Neural progenitor cell (in vitro differentiated cells): ENCODE measurements at regions not wholly inside any gene's neighbourhood (a gene's known extent, or its start where the extent isn't known, plus 50 kb on each side); places are given as distances from the start of the nearest gene placed in this dataset.

Experiments used
- DNase-seq: peaks from one replicate; pipeline ENCODE4 v3.0.0-alpha.2; 2016; ENCODE audit warnings: low spot score
- H2AFZ ChIP-seq: fragments of 200-600 bp; sonication (generic); replicated peaks from 2 replicates; pipeline ENCODE4 v1.6.1; 2016; ENCODE audit warnings: antibody characterized with exemption
- H3F3A ChIP-seq: fragments of 200-600 bp; sonication (generic); 2 replicates; pipeline ENCODE4 v1.6.1; 2016; ENCODE audit warnings: antibody characterized with exemption, low read depth
- H3K27ac ChIP-seq: fragments of 200-600 bp; sonication (generic); 2 replicates; pipeline ENCODE4 v1.5.1; 2016; ENCODE audit warnings: mild to moderate bottlenecking
- H3K27me3 ChIP-seq: fragments of 200-600 bp; sonication (generic); 2 replicates; pipeline ENCODE4 v1.6.1; 2016; ENCODE audit warnings: mild to moderate bottlenecking, moderate library complexity
- H3K36me3 ChIP-seq: fragments of 200-600 bp; sonication (generic); 2 replicates; pipeline ENCODE4 v1.5.1; 2016
- H3K4me1 ChIP-seq: fragments of 200-600 bp; sonication (generic); 2 replicates; pipeline ENCODE4 v1.6.1; 2016; ENCODE audit warnings: mixed run types
- H3K4me2 ChIP-seq: fragments of 200-600 bp; sonication (generic); 2 replicates; pipeline ENCODE4 v1.6.1; 2016
- H3K4me3 ChIP-seq: fragments of 200-600 bp; sonication (generic); 2 replicates; pipeline ENCODE4 v1.5.1; 2016
- H3K79me2 ChIP-seq: fragments of 200-600 bp; sonication (generic); 2 replicates; pipeline ENCODE4 v1.6.1; 2016; ENCODE audit warnings: low read depth
- H3K9ac ChIP-seq: fragments of 200-600 bp; sonication (generic); 2 replicates; pipeline ENCODE4 v1.6.1; 2016
- H3K9me3 ChIP-seq: fragments of 200-600 bp; sonication (generic); 2 replicates; pipeline ENCODE4 v1.5.1; 2016; ENCODE audit warnings: low read depth
- H4K20me1 ChIP-seq: fragments of 200-600 bp; sonication (generic); 2 replicates; pipeline ENCODE4 v1.6.1; 2016; ENCODE audit warnings: low read depth
- H3K27ac Mint-ChIP-seq: 3 replicates; pipeline ENCODE4 v1.8.0; 2021; ENCODE audit warnings: mixed read lengths
- H3K27me3 Mint-ChIP-seq: 2 replicates; pipeline ENCODE4 v1.8.0; 2022; ENCODE audit warnings: low read depth, mild to moderate bottlenecking, inconsistent platforms, moderate library complexity, mixed read lengths; ENCODE audit not compliant: insufficient read depth
- H3K36me3 Mint-ChIP-seq: 3 replicates; pipeline ENCODE4 v1.8.0; 2021; ENCODE audit warnings: mixed read lengths
- H3K4me1 Mint-ChIP-seq: 3 replicates; pipeline ENCODE4 v1.8.0; 2021; ENCODE audit warnings: mixed read lengths
- H3K4me3 Mint-ChIP-seq: 3 replicates; pipeline ENCODE4 v1.8.0; 2021; ENCODE audit warnings: mild to moderate bottlenecking, moderate library complexity, mixed read lengths
- H3K9me3 Mint-ChIP-seq: 3 replicates; pipeline ENCODE4 v1.8.0; 2020; ENCODE audit warnings: mixed read lengths
- EZH2 ChIP-seq: fragments of 200-600 bp; sonication (generic); IDR thresholded peaks from 2 replicates; pipeline ENCODE4 v1.6.1; 2017; ENCODE audit warnings: antibody characterized with exemption, mild to moderate bottlenecking, moderate library complexity
- EZH2phosphoT487 ChIP-seq: fragments of 200-600 bp; sonication (generic); IDR thresholded peaks from 2 replicates; pipeline ENCODE4 v1.6.1; 2017; ENCODE audit warnings: antibody characterized with exemption
- TF ChIP-seq, protein P1 (sequence below): fragments of 200-600 bp; sonication (generic); IDR thresholded peaks from 2 replicates; pipeline ENCODE4 v1.5.1; 2017; ENCODE audit warnings: antibody characterized with exemption, mild to moderate bottlenecking

DNA sequence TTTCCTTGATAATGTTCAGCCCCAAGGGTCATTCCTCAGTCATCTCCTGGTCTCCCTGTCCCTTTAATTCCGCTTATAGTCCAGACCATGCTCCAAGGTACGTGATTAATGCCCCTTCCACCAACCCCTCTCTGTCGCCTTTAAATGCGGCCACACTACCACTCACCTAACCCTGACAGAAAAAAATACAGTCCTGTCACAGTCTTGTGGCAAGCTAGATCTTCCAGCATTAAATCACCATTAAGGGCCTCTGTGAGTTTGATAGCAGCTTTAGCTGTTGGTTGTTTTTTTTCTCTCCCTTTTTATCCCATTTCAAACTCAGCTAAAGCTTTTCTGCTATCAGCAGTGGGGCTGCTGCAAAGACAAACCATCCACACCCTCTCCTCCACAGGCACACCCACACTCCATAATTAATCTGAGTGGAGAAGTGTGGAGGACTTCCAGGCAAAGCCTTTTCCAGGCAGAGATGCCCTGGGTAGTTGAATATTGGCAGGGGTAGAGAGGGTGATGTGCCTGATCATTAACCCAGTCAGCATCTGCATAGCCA lies 522.7 kb upstream of the CLINT1 start:
- no peak for DNase-seq
- no peak overlapping the region for H3K27ac ChIP-seq
- no peaks in the 10 kb centered on the region for H3K27me3 ChIP-seq
- H2AFZ ChIP-seq, result no peak overlapping the region
- H3K27ac Mint-ChIP-seq, result no peak overlapping the region
- H4K20me1 ChIP-seq, result no peaks in the 10 kb centered on the region
- H3F3A ChIP-seq, result peaks cover 11% of the 10 kb centered on the region
- H3K4me1 Mint-ChIP-seq, result peaks cover 24% of the 10 kb centered on the region
- H3K27me3 Mint-ChIP-seq, result peaks cover 4% of the 10 kb centered on the region
- no peaks in the 10 kb centered on the region for H3K9me3 ChIP-seq
- no peak overlapping the region for H3K9ac ChIP-seq
- H3K4me2 ChIP-seq, result no peak overlapping the region
- H3K4me3 Mint-ChIP-seq, result no peak overlapping the region
- H3K79me2 ChIP-seq, result no peaks in the 10 kb centered on the region
- no peaks in the 10 kb centered on the region for H3K36me3 Mint-ChIP-seq
- TF ChIP-seq, protein P1, sequence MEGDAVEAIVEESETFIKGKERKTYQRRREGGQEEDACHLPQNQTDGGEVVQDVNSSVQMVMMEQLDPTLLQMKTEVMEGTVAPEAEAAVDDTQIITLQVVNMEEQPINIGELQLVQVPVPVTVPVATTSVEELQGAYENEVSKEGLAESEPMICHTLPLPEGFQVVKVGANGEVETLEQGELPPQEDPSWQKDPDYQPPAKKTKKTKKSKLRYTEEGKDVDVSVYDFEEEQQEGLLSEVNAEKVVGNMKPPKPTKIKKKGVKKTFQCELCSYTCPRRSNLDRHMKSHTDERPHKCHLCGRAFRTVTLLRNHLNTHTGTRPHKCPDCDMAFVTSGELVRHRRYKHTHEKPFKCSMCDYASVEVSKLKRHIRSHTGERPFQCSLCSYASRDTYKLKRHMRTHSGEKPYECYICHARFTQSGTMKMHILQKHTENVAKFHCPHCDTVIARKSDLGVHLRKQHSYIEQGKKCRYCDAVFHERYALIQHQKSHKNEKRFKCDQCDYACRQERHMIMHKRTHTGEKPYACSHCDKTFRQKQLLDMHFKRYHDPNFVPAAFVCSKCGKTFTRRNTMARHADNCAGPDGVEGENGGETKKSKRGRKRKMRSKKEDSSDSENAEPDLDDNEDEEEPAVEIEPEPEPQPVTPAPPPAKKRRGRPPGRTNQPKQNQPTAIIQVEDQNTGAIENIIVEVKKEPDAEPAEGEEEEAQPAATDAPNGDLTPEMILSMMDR, result no peak
- TF ChIP-seq EZH2phosphoT487, result no peak
- no peak for TF ChIP-seq EZH2
- no peak overlapping the region for H3K4me3 ChIP-seq
- peaks cover 20% of the 10 kb centered on the region for H3K4me1 ChIP-seq
- H3K36me3 ChIP-seq, result no peaks in the 10 kb centered on the region
- peaks cover 4% of the 10 kb centered on the region for H3K9me3 Mint-ChIP-seq

DNA sequence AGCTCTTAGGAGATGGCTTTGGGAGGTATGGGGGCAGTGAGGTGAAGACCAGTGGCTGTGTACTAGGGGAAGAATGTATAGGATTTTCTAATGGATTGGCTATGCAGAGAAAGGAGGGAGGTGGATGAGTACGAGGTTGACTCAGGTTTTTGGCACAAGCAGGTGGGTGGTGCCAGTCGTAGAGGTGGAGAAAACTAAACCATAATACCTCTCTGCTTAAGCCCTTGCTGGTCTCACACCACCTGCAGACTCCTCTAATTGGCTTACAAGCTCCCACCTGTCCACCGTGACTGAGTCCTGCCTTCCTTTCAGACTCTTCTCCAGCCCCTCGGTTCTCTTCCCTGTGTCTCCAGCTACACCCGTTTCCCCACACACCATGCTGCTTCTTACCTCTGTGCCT lies 521.7 kb upstream of the CLINT1 start:
- Histone ChIP-seq H3K4me2 (no peak overlapping the region), H3K4me3 (no peak overlapping the region), H2AFZ (no peak overlapping the region), H3K36me3 (no peaks in the 10 kb centered on the region), H3K79me2 (no peaks in the 10 kb centered on the region), H3K9me3 (no peaks in the 10 kb centered on the region), H3F3A (peaks cover 11% of the 10 kb centered on the region), H4K20me1 (no peaks in the 10 kb centered on the region), H3K27ac (no peak overlapping the region), H3K4me1 (peaks cover 20% of the 10 kb centered on the region), H3K9ac (no peak overlapping the region), H3K27me3 (no peaks in the 10 kb centered on the region)
- DNase-seq, result no peak
- no peak overlapping the region for H3K27ac Mint-ChIP-seq
- peaks cover 24% of the 10 kb centered on the region for H3K4me1 Mint-ChIP-seq
- TF ChIP-seq, protein P1, result no peak
- TF ChIP-seq EZH2phosphoT487 (no peak), EZH2 (no peak)
- H3K27me3 Mint-ChIP-seq, result peaks cover 4% of the 10 kb centered on the region
- no peaks in the 10 kb centered on the region for H3K36me3 Mint-ChIP-seq
- peaks cover 4% of the 10 kb centered on the region for H3K9me3 Mint-ChIP-seq
- H3K4me3 Mint-ChIP-seq, result no peak overlapping the region

DNA sequence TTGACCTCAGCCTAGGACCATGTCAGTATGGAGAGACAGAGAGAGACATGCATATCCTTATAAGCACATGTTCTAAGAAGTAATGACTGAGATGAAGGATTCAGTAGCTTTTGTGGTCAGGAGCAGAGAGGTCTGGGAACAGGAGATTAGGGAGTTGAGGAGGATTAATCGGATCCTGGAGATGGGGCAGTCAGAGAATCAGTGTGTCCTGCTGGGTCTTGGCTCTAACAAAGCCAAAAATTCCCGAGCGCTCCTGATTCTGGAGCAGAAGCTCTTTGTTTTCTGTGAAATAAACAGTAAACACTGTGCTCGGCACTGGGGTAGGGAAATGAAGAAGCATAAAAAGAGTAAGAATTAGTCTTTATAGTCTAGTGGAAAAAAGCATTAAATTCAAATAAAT lies 520.0 kb upstream of the CLINT1 start:
- Histone ChIP-seq H3K27ac (peak overlapping the region; percentile 63), H3K4me1 (peaks cover 20% of the 10 kb centered on the region), H3K9ac (no peak overlapping the region), H3F3A (peaks cover 11% of the 10 kb centered on the region), H3K27me3 (no peaks in the 10 kb centered on the region), H3K79me2 (no peaks in the 10 kb centered on the region), H3K4me2 (no peak overlapping the region), H3K9me3 (no peaks in the 10 kb centered on the region), H2AFZ (no peak overlapping the region), H3K36me3 (no peaks in the 10 kb centered on the region), H3K4me3 (no peak overlapping the region), H4K20me1 (no peaks in the 10 kb centered on the region)
- peak; percentile 62 for DNase-seq
- no peak for TF ChIP-seq EZH2
- no peak for TF ChIP-seq EZH2phosphoT487
- TF ChIP-seq, protein P1, result no peak
- no peak overlapping the region for H3K4me3 Mint-ChIP-seq
- H3K36me3 Mint-ChIP-seq, result no peaks in the 10 kb centered on the region
- H3K9me3 Mint-ChIP-seq, result peaks cover 4% of the 10 kb centered on the region
- H3K4me1 Mint-ChIP-seq, result peaks cover 24% of the 10 kb centered on the region
- H3K27me3 Mint-ChIP-seq, result peaks cover 2% of the 10 kb centered on the region
- H3K27ac Mint-ChIP-seq, result no peak overlapping the region
